OCI-M1 (cell line): ENCODE measurements at regions not wholly inside any gene's neighbourhood (a gene's known extent, or its start where the extent isn't known, plus 50 kb on each side); places are given as distances from the start of the nearest gene placed in this dataset.
A peak's percentile ranks its signal among the peaks of the same experiment; 100 is the strongest.

ENCODE experiments used
- DNase-seq: peaks from one replicate; lab custom pipeline; 2025; lab: John Stamatoyannopoulos, UW

DNA sequence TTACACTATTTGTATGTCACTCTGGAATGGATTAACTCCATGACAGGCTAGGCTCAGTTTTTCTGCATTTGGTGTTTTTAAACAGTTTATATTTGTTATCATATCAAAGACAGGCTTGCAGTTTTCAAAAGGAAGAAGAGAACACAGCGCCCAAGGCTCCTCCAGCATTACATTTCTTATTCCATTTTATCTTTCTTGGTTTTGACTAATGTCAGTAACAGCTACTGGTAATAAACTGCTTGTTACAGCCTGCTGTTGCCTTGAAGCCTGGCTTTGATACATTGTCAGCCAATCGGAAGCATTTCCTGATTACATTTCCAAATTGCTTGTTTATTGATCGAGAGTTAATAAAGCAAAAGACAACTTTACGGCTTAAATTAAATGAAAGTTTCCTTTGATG lies 166.0 kb upstream of the MDFIC start:
- no peak for DNase-seq

DNA sequence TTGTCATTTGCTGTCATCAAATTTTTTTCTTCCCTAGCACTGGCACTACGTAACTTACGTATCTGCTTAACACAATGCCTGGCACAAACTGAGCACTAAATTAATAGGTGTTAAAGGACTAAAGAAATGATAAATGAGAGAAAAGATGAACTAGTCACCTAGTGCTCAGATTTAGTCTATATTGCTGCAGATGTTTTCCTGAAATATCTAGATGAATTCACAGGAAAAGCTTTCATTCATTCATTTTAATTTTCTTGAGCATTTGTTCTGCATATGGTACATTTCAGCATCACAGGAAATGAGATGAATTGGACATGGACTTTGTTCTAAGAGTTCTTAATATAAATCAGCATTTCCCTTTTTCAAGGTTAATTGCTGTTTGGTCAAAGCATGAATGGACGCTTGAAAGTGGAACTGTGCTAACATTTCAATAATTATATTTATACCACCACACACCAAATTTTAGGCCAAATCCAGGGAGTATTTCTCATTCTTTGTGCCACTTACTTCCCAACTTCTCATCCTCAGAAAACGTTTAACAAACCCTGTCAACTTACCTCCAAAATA lies 163.2 kb upstream of the MDFIC start:
- no peak for DNase-seq

DNA sequence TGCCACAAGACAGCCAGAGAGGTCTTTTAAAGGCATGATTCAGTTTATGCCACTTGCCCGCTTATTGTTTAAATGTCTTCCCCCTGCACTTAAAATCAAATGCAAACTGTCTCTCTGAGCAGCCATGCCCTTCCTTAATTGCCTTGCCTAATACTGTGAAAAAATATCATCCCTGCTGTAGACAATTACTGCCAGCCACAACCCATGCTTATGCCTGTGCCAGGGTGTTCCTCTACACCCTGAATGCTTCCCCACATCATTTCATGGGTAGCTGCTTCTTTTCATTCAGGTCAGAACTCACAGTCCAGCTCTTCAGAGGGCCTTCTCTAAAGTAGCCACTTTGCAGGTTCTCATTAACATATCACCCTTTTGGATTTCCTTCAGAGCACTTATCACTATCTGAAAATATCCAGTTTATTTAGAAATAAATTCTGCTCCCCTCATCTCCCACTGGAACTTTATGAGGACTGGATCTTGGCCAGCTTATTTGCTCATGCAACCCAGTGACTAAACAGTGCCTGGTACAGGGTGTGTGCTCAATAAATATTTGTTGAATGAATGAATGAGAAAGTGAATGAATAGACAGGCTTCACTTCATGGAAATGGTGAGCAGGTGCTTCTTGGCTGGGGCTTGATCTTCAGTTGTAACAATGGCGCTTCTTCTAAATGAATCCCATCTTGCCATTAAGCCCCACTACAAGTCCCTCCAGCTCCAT lies 162.4 kb upstream of the MDFIC start:
- DNase-seq, result no peak

DNA sequence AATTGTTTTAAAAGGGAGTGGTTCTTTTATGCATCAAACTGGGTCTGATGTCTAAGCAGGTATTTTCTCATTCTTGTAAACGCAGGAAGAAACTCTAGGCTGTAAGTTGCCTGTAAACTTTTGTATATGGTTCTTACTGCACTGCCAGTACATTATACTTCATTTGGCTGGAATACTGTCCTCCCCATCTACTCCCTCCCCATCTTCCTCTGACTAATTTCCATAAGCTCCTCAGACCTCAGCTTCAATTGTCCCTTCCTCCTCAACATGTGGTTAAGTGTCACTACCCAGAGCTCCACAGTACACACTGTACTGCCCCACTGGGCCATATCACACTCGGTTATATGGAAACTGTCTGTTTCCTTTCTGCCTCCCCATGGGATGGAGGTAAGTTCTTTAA lies 161.4 kb upstream of the MDFIC start:
- DNase-seq, result no peak

DNA sequence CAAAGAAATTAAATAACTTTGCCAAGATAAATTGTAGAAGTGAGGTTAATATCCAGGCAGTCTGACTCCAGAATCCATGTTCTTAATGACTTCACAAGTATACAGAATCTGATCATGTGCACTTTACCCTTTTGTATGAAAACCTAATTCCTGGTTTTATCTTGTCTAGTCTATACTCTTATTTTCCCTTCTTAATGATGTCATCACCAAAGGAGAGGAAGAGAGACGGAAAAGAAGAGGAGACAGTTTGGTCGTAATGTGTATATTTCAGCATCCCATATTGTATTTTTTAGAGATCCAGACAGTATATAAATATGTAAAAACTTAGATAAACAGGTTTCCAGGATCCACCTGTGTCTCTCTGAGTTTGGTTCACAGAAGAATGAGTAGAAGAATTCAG lies 159.9 kb upstream of the MDFIC start:
- no peak for DNase-seq

DNA sequence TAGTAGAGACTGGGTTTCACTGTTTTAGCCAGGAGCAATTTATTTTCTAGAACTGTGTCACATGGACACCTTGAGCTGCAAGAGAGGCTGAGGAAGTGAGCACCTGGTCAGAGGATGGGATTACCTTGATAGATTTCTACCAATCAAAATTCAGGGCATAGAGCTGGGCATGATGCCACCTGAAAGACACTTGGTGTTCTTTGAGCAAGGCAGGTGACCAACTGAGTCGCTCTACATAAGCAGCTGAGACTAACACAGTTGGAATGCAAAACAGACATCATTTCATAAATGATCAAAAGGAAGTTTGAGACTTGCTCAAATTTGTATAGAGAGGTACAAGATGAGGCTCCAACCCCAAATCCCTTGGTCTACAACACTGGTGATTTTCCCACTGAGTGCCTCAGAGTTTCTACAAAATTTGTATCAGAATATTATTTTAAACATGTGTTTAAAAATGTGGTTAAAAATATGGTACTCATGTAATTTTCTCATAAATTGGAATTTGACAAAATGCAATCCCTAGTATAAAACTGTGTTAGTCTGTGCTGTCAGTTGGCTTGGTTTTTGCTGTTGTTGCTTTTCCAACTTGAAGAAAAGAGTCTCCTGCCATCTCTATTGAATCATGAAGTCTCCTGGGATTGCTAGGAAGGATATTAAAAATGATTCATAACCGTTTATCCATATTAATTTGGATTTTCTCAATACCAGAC lies 156.4 kb upstream of the MDFIC start:
- no peak for DNase-seq

DNA sequence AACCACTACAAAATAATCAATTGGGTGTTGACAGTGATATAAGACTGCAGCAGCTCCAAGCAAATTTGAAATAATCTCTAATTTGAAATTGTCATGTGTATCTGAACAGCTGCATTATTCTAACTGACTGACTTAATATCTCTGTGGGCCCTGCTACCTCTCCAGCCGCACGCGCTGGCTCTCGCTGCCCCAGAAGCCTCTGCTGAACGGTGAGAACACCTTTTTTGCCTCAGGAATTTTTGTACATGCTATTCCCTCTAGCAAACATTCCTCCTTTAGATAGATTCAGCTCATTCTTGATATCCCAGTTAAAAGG lies 155.9 kb upstream of the MDFIC start:
- no peak for DNase-seq

DNA sequence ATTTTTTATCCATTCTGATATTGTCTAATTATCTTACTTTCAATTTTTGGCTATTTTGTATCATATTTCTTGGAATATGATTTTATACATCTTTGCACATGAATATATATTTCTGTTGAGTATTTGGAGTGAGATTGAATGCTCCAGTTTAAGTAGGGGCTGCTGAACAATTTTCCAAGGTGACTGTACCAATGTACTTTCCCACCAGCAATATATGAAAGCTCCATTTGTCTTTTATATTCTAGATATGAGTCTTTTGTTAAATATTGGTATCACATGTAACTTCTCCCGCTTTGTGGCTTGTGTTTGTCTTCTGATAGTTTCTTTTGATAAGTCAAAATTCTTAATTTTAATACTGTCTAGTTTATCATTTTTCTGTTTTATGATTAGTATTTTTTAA lies 144.6 kb upstream of the MDFIC start:
- no peak for DNase-seq

DNA sequence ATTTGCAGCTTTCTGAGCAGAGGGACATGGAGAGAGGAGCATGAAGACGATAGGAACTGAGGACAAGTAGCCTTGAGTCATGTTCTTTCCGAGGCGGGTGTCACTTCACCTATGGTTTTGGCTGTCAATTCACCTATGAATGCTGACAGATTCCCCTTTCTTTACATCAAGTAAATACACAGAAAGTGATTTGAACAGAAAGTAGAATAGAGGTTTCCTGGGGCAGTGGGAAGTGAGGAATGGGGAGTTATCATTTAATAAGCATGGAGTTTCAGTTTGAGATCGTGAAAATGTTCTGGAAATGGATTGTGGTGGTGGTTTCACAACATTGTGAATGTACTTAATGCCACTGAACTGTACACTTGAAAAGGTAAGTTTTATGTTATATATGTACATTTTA lies 138.4 kb upstream of the MDFIC start:
- no peak for DNase-seq

DNA sequence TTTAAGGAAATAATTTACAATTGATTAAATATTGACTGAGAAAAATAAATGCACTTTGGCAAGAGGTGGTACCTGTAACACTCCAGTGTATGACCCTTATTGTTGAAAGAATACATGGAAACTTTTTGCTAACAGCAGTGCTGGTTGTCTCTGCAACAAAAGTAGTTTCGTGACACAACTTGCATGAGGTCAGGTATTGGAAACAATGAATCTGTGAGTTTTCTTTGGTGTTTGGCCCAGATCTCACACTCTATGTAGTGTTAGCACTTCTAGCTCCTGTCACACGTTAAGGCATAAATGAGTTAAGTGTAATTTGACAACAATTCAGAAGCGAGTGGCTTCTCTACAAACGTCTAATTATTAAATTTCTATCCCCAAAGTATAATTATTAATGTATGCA lies 137.7 kb upstream of the MDFIC start:
- no peak for DNase-seq

DNA sequence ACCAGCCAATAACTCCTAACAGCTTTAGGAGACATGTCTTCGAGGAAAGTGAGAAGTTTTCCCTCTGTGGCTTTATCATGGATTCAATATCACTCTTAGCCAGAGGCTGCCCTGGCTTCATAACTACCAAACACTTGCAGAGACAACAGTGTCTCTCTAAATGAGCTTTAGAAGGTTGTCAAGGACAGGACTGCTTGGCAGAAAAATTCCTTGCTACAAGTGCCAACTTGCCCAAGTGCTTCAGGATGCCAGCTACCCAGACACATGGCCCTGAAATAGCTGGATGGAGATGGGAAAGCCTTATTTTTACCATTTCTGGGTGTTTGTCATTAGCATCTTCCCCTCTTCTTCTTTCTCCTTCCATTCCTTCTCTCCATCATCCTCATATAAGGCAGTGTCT lies 137.1 kb upstream of the MDFIC start:
- DNase-seq, result no peak

DNA sequence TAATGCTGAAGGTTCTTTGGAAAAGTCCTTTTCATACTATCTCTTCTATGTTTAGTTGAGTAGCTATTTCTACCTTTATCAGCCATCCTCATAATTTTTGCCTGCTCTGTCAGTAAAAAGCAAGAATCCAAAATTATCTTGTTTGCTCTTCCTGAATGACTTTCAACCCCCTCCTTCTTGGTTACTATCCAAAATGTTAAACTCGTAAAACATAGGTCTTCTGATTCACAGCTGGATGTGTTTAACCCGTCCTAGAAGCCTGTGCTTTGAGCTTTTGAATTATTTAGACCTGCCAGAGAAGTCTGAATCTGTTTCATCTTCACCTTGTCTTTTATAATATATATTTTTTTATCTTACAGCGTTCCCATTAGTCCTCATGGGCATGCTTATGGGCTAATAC lies 136.4 kb upstream of the MDFIC start:
- no peak for DNase-seq

DNA sequence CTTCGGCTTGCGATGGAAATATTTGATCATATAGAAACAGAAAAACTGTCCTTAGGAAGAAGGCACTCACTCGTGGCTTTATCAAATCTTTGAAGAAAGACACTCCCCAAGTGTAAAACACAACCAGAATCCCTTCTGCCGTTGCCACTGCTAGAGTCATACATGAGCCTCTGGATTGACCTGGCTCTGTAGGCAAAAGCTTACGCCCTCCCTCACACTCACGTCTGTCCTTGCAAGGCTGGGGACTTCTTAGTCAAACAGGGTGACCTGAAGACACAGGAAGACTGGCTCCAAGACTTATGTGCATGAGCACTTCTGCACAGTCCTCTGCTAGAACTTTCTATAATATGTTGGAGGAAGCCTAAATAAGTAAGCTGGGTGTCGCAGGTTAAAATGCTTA lies 135.4 kb upstream of the MDFIC start:
- DNase-seq, result no peak

DNA sequence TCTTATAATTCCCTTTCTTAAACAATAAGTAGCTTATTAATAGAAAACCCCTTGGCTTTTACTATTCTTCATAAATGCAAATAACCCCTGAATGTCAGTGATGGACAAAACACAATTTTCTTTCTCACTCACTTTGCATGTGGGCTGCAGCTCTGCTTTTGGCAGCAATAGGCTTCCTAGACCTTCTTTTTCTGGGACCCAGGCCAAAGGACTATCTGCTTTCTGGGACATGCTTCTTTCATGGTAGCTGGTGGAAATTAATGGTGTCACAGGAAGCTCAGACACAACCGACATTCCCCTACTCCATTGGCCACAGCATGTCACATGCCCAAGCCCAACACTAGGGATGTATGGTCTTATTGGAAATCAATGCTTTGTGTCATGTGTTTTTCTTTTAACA lies 134.3 kb upstream of the MDFIC start:
- no peak for DNase-seq

DNA sequence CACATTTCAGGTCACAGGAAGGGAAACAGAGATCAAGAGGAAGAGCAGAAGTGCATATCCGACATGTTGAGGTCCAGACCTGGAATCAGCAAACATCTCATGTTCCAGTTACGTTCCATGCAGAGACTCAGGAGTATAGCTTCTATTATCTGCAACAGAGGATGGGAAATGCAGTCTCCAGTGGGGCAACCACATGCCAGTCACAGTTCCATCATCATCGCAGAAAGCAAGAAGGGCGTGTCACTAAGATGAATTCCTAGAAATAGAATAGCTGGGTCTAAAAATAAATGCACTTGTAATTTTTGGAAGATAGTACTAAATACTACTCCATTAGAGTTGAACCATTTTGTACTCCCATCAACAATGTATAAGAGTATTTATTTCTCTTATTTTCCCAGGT lies 133.2 kb upstream of the MDFIC start:
- no peak for DNase-seq

DNA sequence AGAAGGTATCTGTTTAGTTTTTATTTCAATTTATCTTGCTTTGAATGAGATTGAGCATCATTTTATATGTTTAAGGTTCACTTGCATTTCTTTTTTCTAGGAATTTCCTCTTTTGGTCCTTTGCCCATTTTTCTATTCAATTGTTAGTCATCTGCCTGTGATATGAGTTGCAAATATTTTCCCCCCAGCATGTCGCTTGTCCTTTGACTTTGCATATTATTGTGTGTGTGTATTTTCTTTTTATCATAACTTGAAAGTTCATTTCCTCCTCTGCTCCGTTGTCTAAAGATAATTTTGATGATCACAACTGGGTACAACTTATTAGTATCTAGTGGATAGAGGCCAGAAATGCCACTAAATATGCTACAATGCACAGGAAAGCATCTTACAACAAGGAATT lies 132.7 kb upstream of the MDFIC start:
- no peak for DNase-seq

DNA sequence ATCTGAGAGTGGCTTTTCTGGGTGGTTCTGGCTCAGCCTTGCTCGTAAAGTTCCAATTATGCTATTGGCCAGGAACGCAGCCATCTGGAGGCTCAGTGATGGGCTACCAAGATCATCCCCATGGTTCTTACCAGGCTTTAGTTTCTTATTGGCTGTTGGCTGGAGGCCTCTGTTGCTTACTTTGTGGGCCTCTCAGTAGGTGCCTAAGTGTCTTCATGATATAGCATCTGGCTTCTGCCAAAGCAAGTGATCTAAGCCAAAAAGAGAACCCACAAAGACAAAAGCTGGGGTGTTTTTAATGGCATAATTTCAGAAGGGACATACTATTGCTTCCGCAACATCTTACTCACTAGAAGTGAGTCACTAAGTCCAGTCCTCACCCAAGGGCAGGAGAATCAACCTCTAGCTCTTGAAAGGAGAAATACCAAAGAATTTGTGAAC lies 132.0 kb upstream of the MDFIC start:
- no peak for DNase-seq

DNA sequence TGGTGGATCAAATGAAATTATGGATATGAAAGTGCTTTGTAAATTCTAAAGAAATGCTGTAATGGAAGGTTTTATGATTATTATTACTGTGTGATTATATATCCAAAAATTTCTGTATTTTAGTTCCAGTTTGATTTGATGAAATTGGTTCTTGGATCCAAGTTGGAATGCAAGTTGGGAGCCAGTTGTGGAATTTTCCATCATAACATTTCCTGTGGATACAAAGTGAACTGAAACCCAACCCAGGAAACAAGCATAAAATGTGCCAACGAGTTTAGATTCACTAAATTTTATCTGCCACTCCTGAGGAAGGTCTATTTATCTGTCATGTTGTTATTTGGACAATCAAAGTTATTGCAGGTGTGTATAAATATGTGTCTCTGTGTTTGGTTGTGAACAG lies 131.4 kb upstream of the MDFIC start:
- DNase-seq, result no peak

DNA sequence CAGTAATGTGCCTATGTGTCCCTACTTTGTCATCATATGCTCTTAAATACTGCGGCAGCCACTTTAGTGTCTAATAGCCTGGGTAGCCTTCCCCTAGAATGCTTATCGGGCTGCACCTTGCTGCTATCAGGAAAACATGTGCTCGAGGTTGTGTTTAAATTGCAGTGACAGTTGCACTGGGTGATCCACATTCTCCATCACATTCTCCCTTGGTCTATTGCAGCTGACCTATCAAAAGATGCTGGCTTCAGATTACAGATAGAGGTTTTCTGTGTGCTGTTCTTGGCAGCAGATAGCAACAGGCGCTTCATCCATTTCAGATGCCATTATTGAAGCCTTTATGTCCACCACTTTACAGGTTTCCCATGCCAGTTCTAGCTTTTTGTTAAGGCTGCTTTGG lies 130.1 kb upstream of the MDFIC start:
- DNase-seq, result peak; percentile 71

DNA sequence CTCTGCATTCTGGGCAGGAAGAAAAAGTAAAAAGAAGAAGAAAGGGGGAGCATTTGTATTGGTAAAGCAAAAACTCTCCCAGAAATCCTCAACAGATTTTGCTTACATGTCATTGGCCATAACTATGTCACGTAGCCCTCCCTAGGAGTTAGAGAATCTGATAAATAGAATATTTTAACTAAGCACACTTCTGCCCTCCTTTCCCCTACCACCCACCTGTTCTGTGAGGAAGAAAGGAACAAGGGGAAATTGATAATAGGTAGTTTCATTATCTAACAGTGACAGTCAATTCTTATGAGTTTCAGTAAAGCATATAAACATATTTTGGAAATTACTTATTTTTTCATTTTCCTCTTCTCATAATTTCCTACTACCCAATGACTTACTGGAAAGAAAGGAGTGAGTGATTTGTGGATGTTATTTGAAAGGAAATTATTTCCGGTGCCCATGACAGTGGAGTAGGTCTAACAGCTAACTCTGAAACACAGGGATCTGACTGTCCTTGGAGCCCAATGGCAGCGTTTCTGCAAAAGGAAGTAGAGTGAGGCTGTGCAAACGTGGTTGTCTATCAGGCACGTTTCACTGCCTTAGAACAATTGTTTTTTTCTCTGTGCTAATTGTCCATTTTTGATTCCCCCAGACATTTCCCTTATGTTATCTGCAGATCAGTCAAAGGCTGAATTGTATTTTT lies 128.6 kb upstream of the MDFIC start:
- DNase-seq, result no peak

DNA sequence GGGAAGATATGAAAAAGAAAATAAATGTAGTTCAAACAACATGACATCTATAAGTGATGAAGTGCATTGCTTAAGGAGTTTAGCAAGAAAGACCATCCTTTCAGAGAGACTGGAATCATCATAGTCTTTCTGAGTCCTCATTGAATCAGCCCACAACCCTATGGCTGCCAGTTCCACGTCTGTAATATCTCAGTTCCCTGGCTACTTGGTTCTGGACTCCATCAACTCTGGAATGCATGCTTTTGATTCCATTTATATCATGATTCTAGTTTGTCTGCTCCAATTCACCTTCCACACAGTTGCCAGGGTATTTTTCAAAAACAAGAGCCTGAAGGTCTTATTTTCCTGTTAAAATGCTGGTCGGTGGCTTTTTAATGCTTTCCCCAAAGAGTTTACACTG lies 126.4 kb upstream of the MDFIC start:
- DNase-seq, result no peak

DNA sequence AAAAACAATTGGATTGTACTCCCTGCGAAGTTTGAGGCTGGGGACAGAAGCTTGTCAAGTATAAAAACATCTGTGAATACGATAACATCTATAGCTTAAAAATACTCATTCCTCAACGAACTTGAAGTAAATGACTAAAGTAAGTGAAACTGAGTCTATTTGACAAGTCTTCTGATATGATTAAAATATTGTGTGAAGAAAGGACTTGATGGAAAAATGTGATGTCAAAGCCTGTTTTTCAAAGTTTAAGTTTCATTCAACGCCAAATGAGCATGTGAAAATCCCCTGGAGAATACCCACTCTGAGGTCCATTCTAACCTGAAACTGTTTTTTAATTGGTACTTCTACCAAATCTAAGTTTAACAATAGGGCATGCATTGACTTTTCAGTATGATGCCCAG lies 122.3 kb upstream of the MDFIC start:
- DNase-seq, result no peak

DNA sequence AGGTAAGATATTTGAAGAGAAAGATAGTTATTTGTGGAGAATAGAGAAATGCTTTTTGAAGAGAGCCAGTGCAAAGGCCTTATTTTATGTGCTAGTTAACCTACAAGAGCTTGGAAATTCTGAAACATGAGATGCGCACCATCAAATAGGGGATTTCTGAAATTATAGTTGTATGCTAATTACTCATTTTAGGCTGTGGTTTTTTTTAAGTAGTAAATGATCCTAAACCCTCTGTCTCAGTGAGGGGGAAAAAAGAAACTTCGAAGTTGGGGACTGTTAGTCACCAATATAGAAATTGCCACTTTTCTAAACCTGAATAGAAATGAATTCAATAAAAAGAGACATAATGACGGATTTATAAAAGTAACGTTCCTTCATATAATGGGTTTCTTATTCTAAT lies 119.3 kb upstream of the MDFIC start:
- no peak for DNase-seq
